CD4-positive, alpha-beta memory T cell (primary cell): ENCODE measurements at regions not wholly inside any gene's neighbourhood (a gene's known extent, or its start where the extent isn't known, plus 50 kb on each side); places are given as distances from the start of the nearest gene placed in this dataset.
"Not testable (repeated sequence)": the region's sequence is repeated elsewhere in the genome, so short reads cannot be mapped to it uniquely, and the experiment has no call there.

Experiments
- CTCF ChIA-PET: fragments of 350-600 bp; sonication (Branson Sonifier 250); formaldehyde crosslinking; loops from one replicate; lab custom pipeline; 2021; ENCODE audit warnings: inconsistent platforms; ENCODE audit not compliant: partially characterized antibody; lab: Charles Lee
- POLR2A ChIA-PET: fragments of 350-600 bp; sonication (Branson Sonifier 250); formaldehyde crosslinking; loops from one replicate; lab custom pipeline; 2021; ENCODE audit not compliant: partially characterized antibody; lab: Charles Lee
- DNase-seq, 5 donors: peaks; one replicate each; pipeline versions ENCODE4 v3.0.0 to v3.0.0-alpha.2; 2020 to 2022; ENCODE audit warnings: mixed read lengths in 1 of 5
- H3K27ac ChIP-seq: one replicate; pipeline ENCODE4 v1.7.0; 2013; ENCODE audit warnings: low read depth, low read length
- H3K27me3 ChIP-seq: 2 replicates; pipeline ENCODE4 v1.7.0; 2013; ENCODE audit warnings: mild to moderate bottlenecking, low read length, moderate library complexity; ENCODE audit not compliant: insufficient read depth
- H3K36me3 ChIP-seq: 2 replicates; pipeline ENCODE4 v1.7.0; 2013; ENCODE audit warnings: mild to moderate bottlenecking, low read length, moderate library complexity; ENCODE audit not compliant: insufficient read depth
- H3K4me1 ChIP-seq: 2 replicates; pipeline ENCODE4 v1.7.0; 2013; ENCODE audit warnings: mild to moderate bottlenecking, low read length, moderate library complexity; ENCODE audit not compliant: insufficient read depth
- H3K4me3 ChIP-seq, 2 donors: one replicate each; pipeline ENCODE4 v1.7.0; 2013; ENCODE audit warnings: low read length in 2 of 2, mild to moderate bottlenecking in 1 of 2
- H3K9me3 ChIP-seq, 2 donors: one replicate each; pipeline ENCODE4 v1.7.0; 2013; ENCODE audit warnings: low read length in 2 of 2, control low read depth in 1 of 2; ENCODE audit not compliant: control insufficient read depth in 1 of 2
- H3K27ac Mint-ChIP-seq, 7 donors: one replicate each; pipeline ENCODE4 v1.8.0; 2020 to 2021; ENCODE audit warnings: mixed read lengths in 7 of 7, mild to moderate bottlenecking in 6 of 7, inconsistent platforms in 3 of 7, moderate library complexity in 3 of 7
- H3K27me3 Mint-ChIP-seq, 2 donors: one replicate each; pipeline ENCODE4 v1.8.0; 2020 to 2021; ENCODE audit warnings: mixed read lengths in 2 of 2
- H3K36me3 Mint-ChIP-seq, 2 donors: one replicate each; pipeline ENCODE4 v1.8.0; 2020 to 2021; ENCODE audit warnings: mixed read lengths in 2 of 2, inconsistent platforms in 1 of 2, mild to moderate bottlenecking in 1 of 2
- H3K4me1 Mint-ChIP-seq, 4 donors: one replicate each; pipeline ENCODE4 v1.8.0; 2020 to 2021; ENCODE audit warnings: mixed read lengths in 4 of 4, mild to moderate bottlenecking in 1 of 4
- H3K4me3 Mint-ChIP-seq, 8 donors: one replicate each; pipeline ENCODE4 v1.8.0; 2020 to 2021; ENCODE audit warnings: mixed read lengths in 8 of 8, mild to moderate bottlenecking in 7 of 8, moderate library complexity in 6 of 8, inconsistent platforms in 3 of 8
- H3K9me3 Mint-ChIP-seq, 8 donors: one replicate each; pipeline ENCODE4 v1.8.0; 2020 to 2021; ENCODE audit warnings: mixed read lengths in 8 of 8, mild to moderate bottlenecking in 5 of 8, inconsistent platforms in 3 of 8, moderate library complexity in 1 of 8
- intact Hi-C: fragments of 100-400 bp; cut with micrococcal nuclease; formaldehyde crosslinking; loops from one replicate; pipeline ENCODE4 v1.15.1; 2023

DNA sequence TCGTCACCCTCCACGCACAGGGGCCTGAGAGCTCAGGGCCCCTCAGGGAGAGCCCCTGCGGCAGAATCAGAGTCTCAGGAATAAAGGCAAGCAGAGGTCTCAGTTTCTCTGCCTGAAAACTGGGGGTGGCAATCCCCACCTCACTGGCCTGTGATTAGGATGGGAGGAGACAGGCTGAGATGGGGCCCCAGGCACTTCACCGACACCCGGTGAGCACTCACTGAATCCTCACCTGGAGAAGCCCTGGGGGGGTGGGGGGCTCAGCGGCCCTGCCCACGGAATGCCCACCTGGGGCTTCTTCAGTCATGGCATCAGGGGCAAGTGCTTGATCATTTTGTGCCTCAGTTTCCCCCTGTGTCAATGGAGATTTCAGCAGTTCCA lies 192.0 kb downstream of the LAT start:
- H3K9me3 ChIP-seq, H3K27me3 ChIP-seq, H3K27ac ChIP-seq, POLR2A ChIA-PET, H3K4me3 ChIP-seq, H3K4me1 Mint-ChIP-seq, H3K27me3 Mint-ChIP-seq, H3K4me1 ChIP-seq, DNase-seq, H3K4me3 Mint-ChIP-seq, CTCF ChIA-PET, intact Hi-C loops, H3K36me3 ChIP-seq, H3K9me3 Mint-ChIP-seq, H3K27ac Mint-ChIP-seq: not testable (repeated sequence)
- peaks cover 6 to 10% of the 10 kb centered on the region in 2 donors for H3K36me3 Mint-ChIP-seq

DNA sequence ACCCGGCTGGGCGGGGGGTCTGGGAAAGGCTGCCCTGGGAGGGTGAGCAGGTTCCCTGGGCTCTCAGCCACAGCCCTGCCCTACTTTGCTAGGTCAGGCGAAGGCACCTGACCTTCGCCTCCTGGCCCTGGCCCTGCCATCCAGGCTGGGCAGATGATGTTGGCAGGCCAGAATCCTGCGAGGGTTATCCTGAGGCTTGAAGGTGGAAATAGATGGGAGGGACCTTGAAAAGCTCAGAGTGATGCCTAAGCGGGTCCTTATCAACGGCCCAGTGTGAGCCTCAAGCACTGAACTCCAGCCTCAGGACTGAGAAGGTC lies 191.3 kb downstream of the LAT start:
- peaks cover 11 to 14% of the 10 kb centered on the region in 2 donors for H3K36me3 Mint-ChIP-seq
- H3K27me3 ChIP-seq, intact Hi-C loops, H3K4me1 Mint-ChIP-seq, H3K27me3 Mint-ChIP-seq, H3K4me1 ChIP-seq, H3K36me3 ChIP-seq, H3K27ac ChIP-seq, DNase-seq, CTCF ChIA-PET, H3K4me3 Mint-ChIP-seq, H3K27ac Mint-ChIP-seq, H3K9me3 Mint-ChIP-seq, H3K9me3 ChIP-seq, H3K4me3 ChIP-seq, POLR2A ChIA-PET: not testable (repeated sequence)

DNA sequence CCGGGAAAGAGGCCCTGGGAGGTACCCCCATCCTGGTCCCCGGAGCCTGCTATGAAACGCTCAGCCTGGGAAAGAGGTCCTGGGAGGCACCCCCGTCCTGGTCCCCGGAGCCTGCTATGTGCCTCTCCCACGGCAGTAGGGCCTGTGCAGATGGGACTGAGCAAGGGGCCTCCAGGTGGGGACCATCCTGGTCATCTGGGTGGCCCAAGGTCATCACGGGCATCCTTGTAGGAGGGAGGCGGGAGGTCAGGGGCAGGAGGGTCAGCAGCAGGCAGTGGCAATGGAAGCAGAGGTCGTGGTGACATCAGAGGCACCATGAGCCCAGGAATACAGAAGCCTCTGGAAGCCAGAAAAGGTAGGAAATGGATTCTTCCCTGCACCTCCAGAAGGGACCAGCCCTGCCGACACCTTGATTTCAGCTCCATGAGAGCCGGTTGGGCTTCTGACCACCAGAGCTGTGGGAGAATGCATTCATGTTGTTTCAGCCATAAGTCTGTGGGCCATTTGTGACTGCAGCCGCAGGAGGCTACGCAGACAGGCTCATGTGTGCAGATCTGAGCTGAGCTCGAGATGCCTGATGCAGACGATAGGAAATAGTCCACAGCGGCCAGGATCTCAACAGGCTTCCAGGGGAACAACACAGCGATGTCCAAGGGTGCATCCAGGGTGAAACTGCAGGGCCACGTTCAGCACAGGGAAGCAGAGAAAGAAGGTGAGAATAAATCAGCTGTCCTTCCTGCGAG lies 190.7 kb downstream of the LAT start:
- not testable (repeated sequence) for H3K4me1 Mint-ChIP-seq, H3K4me3 Mint-ChIP-seq
- H3K36me3 Mint-ChIP-seq = peaks cover 15 to 17% of the 10 kb centered on the region in 2 donors

DNA sequence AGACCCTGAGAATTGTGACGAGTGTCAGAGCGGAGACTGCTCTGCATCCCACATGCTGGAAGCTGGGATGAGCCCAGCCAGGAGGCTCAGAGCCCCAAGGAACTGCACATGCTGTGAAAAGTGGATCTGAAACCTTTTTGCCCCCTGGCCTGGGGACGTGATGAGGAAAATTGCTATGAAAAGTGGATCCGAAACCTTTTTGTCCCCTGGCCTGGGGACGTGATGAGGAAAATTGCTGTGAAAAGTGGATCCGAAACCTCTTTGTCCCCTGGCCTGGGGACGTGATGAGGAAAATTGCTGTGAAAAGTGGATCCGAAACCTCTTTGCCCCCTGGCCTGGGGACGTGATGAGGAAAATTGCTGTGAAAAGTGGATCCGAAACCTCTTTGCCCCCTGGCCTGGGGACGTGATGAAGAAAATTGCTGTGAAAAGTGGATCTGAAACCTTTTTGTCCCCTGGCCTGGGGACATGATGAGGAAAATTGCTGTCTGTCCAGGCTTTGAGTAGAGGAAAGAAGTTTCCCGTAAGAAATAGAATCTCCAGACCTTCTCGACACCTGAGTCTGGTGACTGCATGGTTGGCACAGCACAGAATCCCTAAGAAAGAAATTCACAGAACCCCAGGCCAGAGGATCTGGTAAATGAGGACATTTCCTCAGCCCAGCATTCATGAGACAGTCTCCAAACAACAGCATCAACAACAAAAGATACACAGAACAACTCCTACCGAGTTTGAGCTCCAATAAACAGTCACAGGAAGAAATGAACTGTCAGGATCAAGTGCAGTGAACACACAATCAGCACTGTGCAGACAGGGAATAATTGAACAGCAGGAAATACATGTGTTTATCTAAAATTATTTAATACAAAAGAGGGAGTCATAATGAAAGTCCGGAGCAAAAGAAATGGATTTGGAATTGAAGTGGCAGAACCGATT lies 188.8 kb downstream of the LAT start:
- CTCF ChIA-PET, H3K9me3 ChIP-seq, H3K27me3 ChIP-seq, H3K27ac ChIP-seq, H3K4me1 ChIP-seq, H3K4me3 Mint-ChIP-seq, H3K36me3 ChIP-seq, intact Hi-C loops, H3K4me1 Mint-ChIP-seq, POLR2A ChIA-PET, H3K9me3 Mint-ChIP-seq, DNase-seq, H3K27me3 Mint-ChIP-seq, H3K4me3 ChIP-seq: not testable (repeated sequence)
- Mint-ChIP-seq H3K36me3 (peaks cover 15 to 17% of the 10 kb centered on the region in 2 donors), H3K27ac (peak overlapping the region in 1 of 7 donors; percentile 77)

More for the DNA sequence above, 190.7 kb downstream of the LAT start:
- H3K4me1 ChIP-seq, POLR2A ChIA-PET, CTCF ChIA-PET, H3K27me3 Mint-ChIP-seq, H3K4me3 ChIP-seq, H3K27ac ChIP-seq, H3K9me3 ChIP-seq, H3K9me3 Mint-ChIP-seq, H3K27ac Mint-ChIP-seq, H3K36me3 ChIP-seq, DNase-seq, H3K27me3 ChIP-seq, intact Hi-C loops: not testable (repeated sequence)

DNA sequence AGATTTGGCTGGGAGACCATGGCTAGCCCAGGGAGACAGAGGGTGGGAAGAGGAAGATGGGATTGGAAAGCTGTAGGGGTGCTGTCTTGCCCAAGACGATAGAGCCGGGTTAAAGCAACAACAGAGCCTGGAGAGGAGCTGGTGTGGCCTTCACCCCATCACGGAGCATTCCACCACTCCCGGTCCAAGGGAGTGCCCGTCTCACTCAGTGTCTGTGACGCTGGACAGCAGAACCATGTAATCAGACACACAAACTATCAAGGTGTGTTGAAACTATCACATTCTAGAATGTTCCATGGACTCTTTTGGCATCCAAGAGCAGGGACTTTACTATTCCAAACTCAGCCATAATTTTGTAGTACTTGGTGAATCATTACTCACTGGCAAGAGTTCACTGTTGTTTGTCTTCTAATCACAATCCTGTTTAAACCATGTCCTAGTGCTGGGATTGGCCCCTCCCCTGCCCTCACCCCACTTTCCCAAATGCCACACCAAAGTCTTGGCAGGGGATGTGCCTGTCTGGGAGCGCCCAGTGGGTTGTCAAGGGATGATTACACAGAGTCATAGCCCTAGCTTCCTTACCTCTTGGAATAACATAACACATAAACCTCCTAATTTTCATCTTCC lies 187.4 kb downstream of the LAT start:
- H3K4me3 Mint-ChIP-seq, H3K9me3 ChIP-seq, H3K27me3 ChIP-seq, CTCF ChIA-PET, H3K4me3 ChIP-seq, POLR2A ChIA-PET, H3K27ac ChIP-seq, H3K27me3 Mint-ChIP-seq, H3K36me3 ChIP-seq, H3K4me1 Mint-ChIP-seq, H3K4me1 ChIP-seq, DNase-seq, intact Hi-C loops, H3K9me3 Mint-ChIP-seq: not testable (repeated sequence)
- Mint-ChIP-seq H3K27ac (peak overlapping the region in 3 of 7 donors; percentile 5 to 78 (median 31)), H3K36me3 (peaks cover 15 to 20% of the 10 kb centered on the region in 2 donors)

DNA sequence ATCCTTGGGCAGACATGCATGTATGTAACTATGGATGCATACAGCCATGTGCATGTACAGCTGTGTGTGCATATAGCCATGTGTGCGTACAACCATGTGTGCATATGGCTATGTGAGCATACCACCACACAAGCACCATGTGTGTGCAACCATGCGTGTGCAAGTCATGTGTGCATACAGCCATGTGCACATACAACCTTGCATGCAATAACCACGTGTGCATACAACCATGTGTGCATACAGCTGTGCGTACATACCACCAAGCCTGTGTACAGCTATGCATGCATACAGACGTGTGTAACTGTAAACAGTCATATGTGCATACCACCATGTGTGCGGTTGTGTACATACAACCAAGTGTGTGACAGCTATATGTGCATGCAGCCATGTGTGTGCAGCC lies 186.4 kb downstream of the LAT start:
- H3K36me3 ChIP-seq, H3K27me3 Mint-ChIP-seq, H3K9me3 ChIP-seq, H3K4me3 ChIP-seq, H3K27ac Mint-ChIP-seq, H3K9me3 Mint-ChIP-seq, H3K27me3 ChIP-seq, POLR2A ChIA-PET, intact Hi-C loops, H3K4me3 Mint-ChIP-seq, H3K27ac ChIP-seq, H3K4me1 Mint-ChIP-seq, CTCF ChIA-PET, DNase-seq, H3K4me1 ChIP-seq: not testable (repeated sequence)
- H3K36me3 Mint-ChIP-seq = peaks cover 17 to 20% of the 10 kb centered on the region in 2 donors

DNA sequence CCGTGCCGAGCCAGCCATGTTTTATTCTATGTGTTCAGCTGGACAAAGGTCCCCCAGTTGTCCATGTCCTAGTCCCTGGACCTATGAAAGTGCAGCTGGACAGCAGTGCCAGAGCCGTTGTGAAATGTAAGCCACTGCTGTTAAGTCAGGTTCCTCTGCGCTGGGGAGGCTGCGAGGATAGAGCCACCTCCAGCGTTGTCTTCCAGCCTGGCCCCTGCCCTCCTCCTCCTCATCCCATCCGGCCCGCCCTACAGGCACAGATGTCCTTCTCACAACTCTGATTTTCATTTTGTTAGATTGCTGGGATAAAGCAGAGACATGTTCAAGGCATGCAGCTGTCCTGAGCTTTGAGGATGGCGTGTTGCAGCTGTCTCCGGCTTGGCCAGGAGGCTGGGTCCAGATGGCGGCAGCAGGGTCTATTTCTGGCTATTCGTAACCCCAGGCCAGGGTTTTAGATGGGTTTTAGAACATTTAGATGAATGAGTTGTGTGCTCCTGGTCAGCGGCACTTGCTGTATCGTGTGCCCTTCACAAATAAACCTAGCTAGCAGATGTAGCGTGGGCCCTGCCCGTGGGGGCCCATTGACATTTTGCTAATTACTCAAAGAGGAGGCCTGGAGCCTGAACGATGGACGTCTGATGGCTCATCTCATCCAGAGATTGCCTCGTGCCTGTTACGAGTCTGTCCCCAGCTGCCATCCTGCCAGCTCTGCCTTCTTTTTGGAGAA lies 185.7 kb downstream of the LAT start:
- CTCF ChIA-PET = interaction anchor here (0.6 kb wide), 1 partner anchor 76 kb away, joined by 3 read pairs; no protein-coding TSS in a partner anchor
- H3K27ac ChIP-seq, H3K4me3 Mint-ChIP-seq, H3K27me3 Mint-ChIP-seq, DNase-seq, H3K4me1 ChIP-seq, H3K4me3 ChIP-seq, H3K9me3 ChIP-seq, intact Hi-C loops, POLR2A ChIA-PET, H3K27me3 ChIP-seq, H3K36me3 ChIP-seq, H3K27ac Mint-ChIP-seq, H3K4me1 Mint-ChIP-seq, H3K9me3 Mint-ChIP-seq: not testable (repeated sequence)
- peaks cover 17 to 20% of the 10 kb centered on the region in 2 donors for H3K36me3 Mint-ChIP-seq
